IMR-90 (cell line): ENCODE measurements at regions not wholly inside any gene's neighbourhood (a gene's known extent, or its start where the extent isn't known, plus 50 kb on each side); places are given as distances from the start of the nearest gene placed in this dataset.

Experiments used
- BHLHE40 ChIP-seq: fragments of 150-350 bp; IDR thresholded peaks from 2 replicates; pipeline ENCODE4 v1.6.1; 2016; ENCODE audit warnings: mild to moderate bottlenecking, low read depth, low read length
- CTCF ChIP-seq: conservative IDR thresholded peaks from 2 replicates; pipeline ENCODE4 v1.5.1; 2012; ENCODE audit warnings: mild to moderate bottlenecking, low read depth, low read length, improper control_type of control experiment
- POLR2A ChIP-seq: IDR thresholded peaks from 2 replicates; pipeline ENCODE4 v1.6.1; 2012; ENCODE audit warnings: mild to moderate bottlenecking, low read depth, low read length
- RAD21 ChIP-seq: IDR thresholded peaks from 2 replicates; pipeline ENCODE4 v1.6.1; 2012; ENCODE audit warnings: low read length, improper control_type of control experiment
- RFX5 ChIP-seq: IDR thresholded peaks from 2 replicates; pipeline ENCODE4 v1.8.0; 2012; ENCODE audit warnings: low read depth, mild to moderate bottlenecking, low read length, moderate library complexity
- USF2 ChIP-seq: fragments of 150-350 bp; IDR thresholded peaks from 2 replicates; pipeline ENCODE4 v1.6.1; 2017; ENCODE audit warnings: mild to moderate bottlenecking, antibody characterized with exemption, low read length, low read depth

GRCh38 chr5:167754501-167755021 is 536.9 kb upstream of the WWC1 start:
- no peak for TF ChIP-seq USF2
- no peak for TF ChIP-seq CTCF
- no peak for TF ChIP-seq RFX5
- no peak for TF ChIP-seq RAD21
- TF ChIP-seq POLR2A: no peak
- TF ChIP-seq BHLHE40: no peak
